ENCODE measurements at regions not wholly inside any gene's neighbourhood (a gene's known extent, or its start where the extent isn't known, plus 50 kb on each side); places are given as distances from the start of the nearest gene placed in this dataset.
"Not testable (repeated sequence)": the region's sequence is repeated elsewhere in the genome, so short reads cannot be mapped to it uniquely, and the experiment has no call there.

GRCh38 chr6:85005494-85005893 is 241.1 kb upstream of the TBX18 start:
- Histone ChIP-seq H4K5ac (ENCODE audit: low read length) (no peak overlapping the region), H3K27me3 (ENCODE audit: insufficient read depth, low read length, poor library complexity) (no peaks in the 10 kb centered on the region), H3K4me2 (ENCODE audit: low read length) (no peak overlapping the region), H3K56ac (ENCODE audit: low read length) (no peak overlapping the region), H3K27ac (ENCODE audit: low read depth, low read length) (no peak overlapping the region), H3K18ac (ENCODE audit: low read length) (no peak overlapping the region), H3K36me3 (ENCODE audit: control insufficient read depth, insufficient read depth, low read length) (no peaks in the 10 kb centered on the region), H3K4me3 (ENCODE audit: low read length) (no peak overlapping the region), H2BK15ac (replicated peaks; ENCODE audit: low read depth) (no peak overlapping the region), H3K23ac (ENCODE audit: low read length) (no peak overlapping the region), H3K79me2 (ENCODE audit: control insufficient read depth, insufficient read depth, low read length) (no peaks in the 10 kb centered on the region), H2BK120ac (ENCODE audit: low read depth, low read length) (no peak overlapping the region), H3K4me1 (ENCODE audit: control insufficient read depth, low read depth, low read length) (no peaks in the 10 kb centered on the region), H3K4ac (ENCODE audit: low read depth, low read length) (no peak overlapping the region), H3K9ac (ENCODE audit: low read length) (no peak overlapping the region), H2AK5ac (ENCODE audit: low read length) (no peak overlapping the region), H4K8ac (ENCODE audit: low read depth, low read length) (no peak overlapping the region), H2BK5ac (ENCODE audit: low read length) (no peak overlapping the region), H3K79me1 (ENCODE audit: low read length) (no peaks in the 10 kb centered on the region)
- no CpG with 5 or more reads among the region's 3 CpGs for WGBS (ENCODE audit: extremely low coverage, insufficient coverage, low lambda C conversion rate)
- no peak for DNase-seq

GRCh38 chr6:85004361-85004995 is 240.1 kb upstream of the TBX18 start:
- H2AK5ac ChIP-seq (ENCODE audit: low read length), result no peak overlapping the region
- H3K56ac ChIP-seq (ENCODE audit: low read length), result no peak overlapping the region
- H3K9ac ChIP-seq (ENCODE audit: low read length), result no peak overlapping the region
- no peak overlapping the region for H3K18ac ChIP-seq (ENCODE audit: low read length)
- no peaks in the 10 kb centered on the region for H3K4me1 ChIP-seq (ENCODE audit: control insufficient read depth, low read depth, low read length)
- no peak for DNase-seq
- no CpG with 5 or more reads among the region's 2 CpGs for WGBS (ENCODE audit: extremely low coverage, insufficient coverage, low lambda C conversion rate)
- H2BK5ac ChIP-seq (ENCODE audit: low read length), result no peak overlapping the region
- H3K79me1 ChIP-seq (ENCODE audit: low read length), result no peaks in the 10 kb centered on the region
- H3K27me3 ChIP-seq (ENCODE audit: insufficient read depth, low read length, poor library complexity), result no peaks in the 10 kb centered on the region
- H3K79me2 ChIP-seq (ENCODE audit: control insufficient read depth, insufficient read depth, low read length), result no peaks in the 10 kb centered on the region
- H3K23ac ChIP-seq (ENCODE audit: low read length), result no peak overlapping the region
- no peak overlapping the region for H3K27ac ChIP-seq (ENCODE audit: low read depth, low read length)
- no peaks in the 10 kb centered on the region for H3K36me3 ChIP-seq (ENCODE audit: control insufficient read depth, insufficient read depth, low read length)
- H4K8ac ChIP-seq (ENCODE audit: low read depth, low read length), result no peak overlapping the region
- no peak overlapping the region for H3K4ac ChIP-seq (ENCODE audit: low read depth, low read length)
- no peak overlapping the region for H4K5ac ChIP-seq (ENCODE audit: low read length)
- no peak overlapping the region for H2BK120ac ChIP-seq (ENCODE audit: low read depth, low read length)
- no peak overlapping the region for H3K4me3 ChIP-seq (ENCODE audit: low read length)
- no peak overlapping the region for H3K4me2 ChIP-seq (ENCODE audit: low read length)
- H2BK15ac ChIP-seq (replicated peaks; ENCODE audit: low read depth), result no peak overlapping the region

GRCh38 chr6:85002847-85003246 is 238.4 kb upstream of the TBX18 start:
- Histone ChIP-seq H3K9ac (ENCODE audit: low read length) (no peak overlapping the region), H3K79me2 (ENCODE audit: control insufficient read depth, insufficient read depth, low read length) (no peaks in the 10 kb centered on the region), H3K4ac (ENCODE audit: low read depth, low read length) (no peak overlapping the region), H3K4me2 (ENCODE audit: low read length) (no peak overlapping the region), H3K4me3 (ENCODE audit: low read length) (no peak overlapping the region), H4K5ac (ENCODE audit: low read length) (no peak overlapping the region), H4K8ac (ENCODE audit: low read depth, low read length) (no peak overlapping the region), H3K4me1 (ENCODE audit: control insufficient read depth, low read depth, low read length) (no peaks in the 10 kb centered on the region), H3K23ac (ENCODE audit: low read length) (no peak overlapping the region), H2AK5ac (ENCODE audit: low read length) (no peak overlapping the region), H3K79me1 (ENCODE audit: low read length) (no peaks in the 10 kb centered on the region), H2BK5ac (ENCODE audit: low read length) (no peak overlapping the region), H3K27me3 (ENCODE audit: insufficient read depth, low read length, poor library complexity) (no peaks in the 10 kb centered on the region), H3K56ac (ENCODE audit: low read length) (no peak overlapping the region), H3K18ac (ENCODE audit: low read length) (no peak overlapping the region), H3K27ac (ENCODE audit: low read depth, low read length) (no peak overlapping the region), H2BK120ac (ENCODE audit: low read depth, low read length) (no peak overlapping the region), H3K36me3 (ENCODE audit: control insufficient read depth, insufficient read depth, low read length) (no peaks in the 10 kb centered on the region), H2BK15ac (replicated peaks; ENCODE audit: low read depth) (no peak overlapping the region)
- DNase-seq, result no peak
- no CpG with 5 or more reads among the region's 3 CpGs for WGBS (ENCODE audit: extremely low coverage, insufficient coverage, low lambda C conversion rate)

- Histone ChIP-seq H2AK5ac (ENCODE audit: low read length) (no peak overlapping the region), H3K79me1 (ENCODE audit: low read length) (no peaks in the 10 kb centered on the region), H3K4ac (ENCODE audit: low read depth, low read length) (no peak overlapping the region), H3K79me2 (ENCODE audit: control insufficient read depth, insufficient read depth, low read length) (no peaks in the 10 kb centered on the region), H3K18ac (ENCODE audit: low read length) (no peak overlapping the region), H2BK5ac (ENCODE audit: low read length) (no peak overlapping the region), H3K27me3 (ENCODE audit: insufficient read depth, low read length, poor library complexity) (no peaks in the 10 kb centered on the region), H3K36me3 (ENCODE audit: control insufficient read depth, insufficient read depth, low read length) (no peaks in the 10 kb centered on the region), H3K4me3 (ENCODE audit: low read length) (no peak overlapping the region), H3K9ac (ENCODE audit: low read length) (no peak overlapping the region), H3K27ac (ENCODE audit: low read depth, low read length) (no peak overlapping the region), H3K56ac (ENCODE audit: low read length) (no peak overlapping the region), H4K5ac (ENCODE audit: low read length) (no peak overlapping the region), H4K8ac (ENCODE audit: low read depth, low read length) (no peak overlapping the region), H3K23ac (ENCODE audit: low read length) (no peak overlapping the region), H2BK120ac (ENCODE audit: low read depth, low read length) (no peak overlapping the region), H3K4me2 (ENCODE audit: low read length) (no peak overlapping the region), H3K4me1 (ENCODE audit: control insufficient read depth, low read depth, low read length) (no peaks in the 10 kb centered on the region), H2BK15ac (replicated peaks; ENCODE audit: low read depth) (no peak overlapping the region)
- DNase-seq, result no peak
- WGBS (ENCODE audit: extremely low coverage, insufficient coverage, low lambda C conversion rate), result no CpG with 5 or more reads among the region's 2 CpGs
These were observed 235.6 kb upstream of the TBX18 start for GRCh38 chr6:85000001-85000400.

- Histone ChIP-seq H3K4me3 (ENCODE audit: low read length) (no peak overlapping the region), H3K9ac (ENCODE audit: low read length) (no peak overlapping the region), H2BK15ac (replicated peaks; ENCODE audit: low read depth) (no peak overlapping the region), H3K4me2 (ENCODE audit: low read length) (no peak overlapping the region), H3K23ac (ENCODE audit: low read length) (no peak overlapping the region), H3K18ac (ENCODE audit: low read length) (no peak overlapping the region), H3K4me1 (ENCODE audit: control insufficient read depth, low read depth, low read length) (no peaks in the 10 kb centered on the region), H2AK5ac (ENCODE audit: low read length) (no peak overlapping the region), H4K5ac (ENCODE audit: low read length) (no peak overlapping the region), H3K56ac (ENCODE audit: low read length) (no peak overlapping the region), H2BK5ac (ENCODE audit: low read length) (no peak overlapping the region), H4K8ac (ENCODE audit: low read depth, low read length) (no peak overlapping the region), H3K79me1 (ENCODE audit: low read length) (no peaks in the 10 kb centered on the region), H3K36me3 (ENCODE audit: control insufficient read depth, insufficient read depth, low read length) (no peaks in the 10 kb centered on the region), H3K27me3 (ENCODE audit: insufficient read depth, low read length, poor library complexity) (no peaks in the 10 kb centered on the region), H2BK120ac (ENCODE audit: low read depth, low read length) (no peak overlapping the region), H3K4ac (ENCODE audit: low read depth, low read length) (no peak overlapping the region), H3K27ac (ENCODE audit: low read depth, low read length) (no peak overlapping the region), H3K79me2 (ENCODE audit: control insufficient read depth, insufficient read depth, low read length) (no peaks in the 10 kb centered on the region)
- no CpG with 5 or more reads among the region's 1 CpG for WGBS (ENCODE audit: extremely low coverage, insufficient coverage, low lambda C conversion rate)
- DNase-seq, result no peak
These were observed 233.8 kb upstream of the TBX18 start for GRCh38 chr6:84998223-84998622.

- H3K27ac ChIP-seq (ENCODE audit: low read depth, low read length); H3K56ac ChIP-seq (ENCODE audit: low read length); H3K9ac ChIP-seq (ENCODE audit: low read length); H2BK5ac ChIP-seq (ENCODE audit: low read length); H2BK120ac ChIP-seq (ENCODE audit: low read depth, low read length); H3K4me1 ChIP-seq (ENCODE audit: control insufficient read depth, low read depth, low read length); H3K27me3 ChIP-seq (ENCODE audit: insufficient read depth, low read length, poor library complexity); H3K79me2 ChIP-seq (ENCODE audit: control insufficient read depth, insufficient read depth, low read length); H3K18ac ChIP-seq (ENCODE audit: low read length); H4K5ac ChIP-seq (ENCODE audit: low read length); H3K4ac ChIP-seq (ENCODE audit: low read depth, low read length); DNase-seq; H3K23ac ChIP-seq (ENCODE audit: low read length); H3K4me2 ChIP-seq (ENCODE audit: low read length); H3K36me3 ChIP-seq (ENCODE audit: control insufficient read depth, insufficient read depth, low read length); H2BK15ac ChIP-seq (replicated peaks; ENCODE audit: low read depth); H4K8ac ChIP-seq (ENCODE audit: low read depth, low read length); H3K4me3 ChIP-seq (ENCODE audit: low read length); H2AK5ac ChIP-seq (ENCODE audit: low read length); H3K79me1 ChIP-seq (ENCODE audit: low read length): not testable (repeated sequence)
- WGBS (ENCODE audit: extremely low coverage, insufficient coverage, low lambda C conversion rate), result no CpG with 5 or more reads among the region's 1 CpG
These were observed 224.4 kb upstream of the TBX18 start for GRCh38 chr6:84988766-84989165.
